Endothelial cell of umbilical vein (primary cell): ENCODE measurements at regions not wholly inside any gene's neighbourhood (a gene's known extent, or its start where the extent isn't known, plus 50 kb on each side); places are given as distances from the start of the nearest gene placed in this dataset.

Experiments
- CTCF ChIP-seq, 2 donors: IDR thresholded peaks; 1 replicate in 1 of 2; 2 replicates in 1 of 2; pipeline ENCODE4 v1.5.1; 2011; ENCODE audit warnings: low read length in 2 of 2, mild to moderate bottlenecking in 2 of 2, moderate library complexity in 2 of 2, control low read depth in 1 of 2, inconsistent platforms in 1 of 2, low read depth in 1 of 2; ENCODE audit not compliant: insufficient read depth in 1 of 2; ENCODE audit errors: extremely low read depth in 1 of 2
- EZH2 ChIP-seq: IDR thresholded peaks from 2 replicates; pipeline ENCODE4 v1.6.1; 2012; ENCODE audit warnings: borderline replicate concordance, low read depth, mild to moderate bottlenecking, moderate library complexity, low read length, inconsistent platforms; ENCODE audit not compliant: severe bottlenecking
- JUN ChIP-seq: IDR thresholded peaks from 2 replicates; pipeline ENCODE4 v1.6.1; 2011; ENCODE audit warnings: borderline replicate concordance, low read depth; ENCODE audit not compliant: insufficient read length, insufficient read depth

DNA sequence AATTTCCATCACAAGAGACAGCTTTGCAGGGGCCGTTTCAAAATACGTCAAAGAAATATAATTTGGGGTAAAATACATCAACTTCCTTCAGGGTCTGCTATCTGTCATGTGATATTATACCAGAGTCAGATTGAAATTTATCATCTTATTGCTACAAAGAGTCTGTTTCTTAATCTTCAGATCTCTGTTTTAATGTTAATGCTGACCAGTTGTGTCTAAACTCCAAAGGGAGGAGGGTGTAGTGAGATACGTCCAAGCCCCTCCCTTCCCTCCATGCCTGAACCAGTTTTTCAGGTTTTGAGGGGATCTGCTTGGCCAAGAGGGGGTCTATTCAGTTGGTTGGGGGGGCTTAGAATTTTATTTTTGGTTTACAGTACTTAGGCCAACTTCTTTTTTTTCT lies 891.6 kb downstream of the GRM8 start:
- no peak for TF ChIP-seq CTCF (IDR thresholded peaks at IDR 0.05; ENCODE audit: extremely low read depth in 1 of 2, insufficient read depth in 1 of 2, low read depth in 1 of 2, low read length in 2 of 2)
- TF ChIP-seq EZH2 = no peak
- TF ChIP-seq JUN = no peak
